ENCODE measurements at regions not wholly inside any gene's neighbourhood (a gene's known extent, or its start where the extent isn't known, plus 50 kb on each side); places are given as distances from the start of the nearest gene placed in this dataset.
A peak's percentile ranks its signal among the peaks of the same experiment; 100 is the strongest.

GRCh38 chr14:25602106-25602505 lies 552.2 kb upstream of the STXBP6 start (continued):
- TF ChIP-seq ZNF318 (CRISPR knock-in tag; IDR thresholded peaks at IDR 0.05), result no peak
- no peak for TF ChIP-seq ZNF75D (CRISPR knock-in tag; IDR thresholded peaks at IDR 0.05; ENCODE audit: borderline replicate concordance)
- peak; percentile 77 for TF ChIP-seq NFE2L2 (IDR thresholded peaks at IDR 0.05; ENCODE audit: low read length)
- no peak for TF ChIP-seq MED13 (CRISPR knock-in tag; IDR thresholded peaks at IDR 0.05)
- no peak for TF ChIP-seq ELK4 (CRISPR knock-in tag; IDR thresholded peaks at IDR 0.05; ENCODE audit: borderline replicate concordance)
- no peak for TF ChIP-seq PLRG1 (conservative IDR thresholded peaks at IDR 0.05)

All from HepG2 (cell line).